ENCODE measurements at regions not wholly inside any gene's neighbourhood (a gene's known extent, or its start where the extent isn't known, plus 50 kb on each side); places are given as distances from the start of the nearest gene placed in this dataset.

DNA sequence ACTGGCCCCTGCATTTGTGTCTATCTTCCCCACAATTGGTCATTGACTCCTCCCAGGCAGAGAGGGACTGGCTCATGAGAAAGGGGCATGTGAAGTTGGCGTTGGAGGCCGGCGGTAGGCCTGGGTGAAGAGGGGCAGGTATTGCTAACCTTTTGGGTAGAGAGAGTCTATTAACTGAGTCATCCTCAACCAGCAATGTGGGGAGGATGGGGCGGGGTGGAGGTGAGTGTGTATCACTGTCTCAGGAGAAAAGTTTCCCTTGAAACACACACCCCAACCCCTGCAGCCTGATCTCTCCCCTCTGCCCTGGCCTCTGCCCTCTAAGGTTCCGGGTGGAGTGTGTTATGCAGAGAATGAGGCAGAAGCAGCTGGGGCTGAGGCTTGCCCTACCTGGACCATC lies 60.1 kb upstream of the PHF21B start:
- TF ChIP-seq ZC3H8 (IDR thresholded peaks at IDR 0.05): no peak
- TF ChIP-seq ZNF212 (CRISPR knock-in tag; IDR thresholded peaks at IDR 0.05): no peak
- TF ChIP-seq SIN3B (IDR thresholded peaks at IDR 0.05; ENCODE audit: low read depth): no peak
